ENCODE measurements at regions not wholly inside any gene's neighbourhood (a gene's known extent, or its start where the extent isn't known, plus 50 kb on each side); places are given as distances from the start of the nearest gene placed in this dataset.

DNA sequence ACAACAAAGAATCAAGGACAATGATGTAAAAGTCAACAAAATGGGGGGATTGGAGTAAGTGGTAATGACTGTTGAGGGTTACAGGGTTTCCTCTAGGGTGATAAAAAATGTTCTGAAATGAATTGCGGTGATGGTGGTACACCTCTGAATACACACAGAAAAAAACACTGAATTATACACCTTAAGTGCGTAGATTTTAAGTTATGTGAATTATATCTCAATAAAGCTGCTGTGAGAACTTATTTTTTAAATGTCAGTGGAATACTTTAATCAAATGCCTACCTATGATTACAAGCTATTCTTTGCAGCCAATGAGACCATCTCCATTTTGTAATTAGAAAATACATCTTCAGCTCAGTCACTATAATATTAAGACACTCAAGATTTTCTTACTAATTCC, 53.5 kb downstream of the ZNF608 start:
- DNase-seq = no peak

DNA sequence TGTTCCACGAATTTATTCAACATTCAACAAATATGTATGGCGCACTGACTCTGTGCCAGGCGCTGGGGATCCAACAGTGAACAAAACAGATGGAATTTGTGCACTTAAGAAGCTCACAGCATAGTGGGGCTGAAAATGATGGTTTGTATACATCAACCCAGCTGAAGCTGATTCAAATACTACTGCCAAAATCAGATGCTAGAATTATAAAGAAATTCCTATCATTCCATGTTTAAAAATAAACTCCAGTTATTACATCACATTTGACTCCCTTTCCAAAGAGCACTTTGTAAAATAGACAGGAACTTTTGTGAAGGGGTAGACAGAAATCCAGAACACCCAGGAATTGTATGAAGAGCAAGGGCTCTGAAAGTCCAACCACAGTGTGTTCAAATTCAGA, 54.1 kb downstream of the ZNF608 start:
- DNase-seq = no peak

DNA sequence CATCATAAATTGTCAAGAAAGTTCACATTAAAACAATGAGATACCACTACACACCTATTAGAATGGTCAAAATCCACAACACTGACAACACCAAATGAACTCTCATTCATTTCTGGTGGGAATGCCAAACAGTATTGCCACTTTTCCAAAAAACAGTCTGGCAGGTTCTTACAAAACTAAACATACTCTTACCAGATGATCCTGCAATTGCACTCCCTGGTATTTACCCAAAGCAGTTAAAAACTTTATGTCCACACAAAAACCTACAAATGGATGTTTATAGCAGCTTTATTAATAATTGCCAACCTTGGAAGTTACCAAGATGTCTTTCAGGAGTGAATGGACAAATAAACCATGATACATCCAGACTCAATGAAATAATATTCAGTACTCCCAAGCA, 56.8 kb downstream of the ZNF608 start:
- DNase-seq = no peak

DNA sequence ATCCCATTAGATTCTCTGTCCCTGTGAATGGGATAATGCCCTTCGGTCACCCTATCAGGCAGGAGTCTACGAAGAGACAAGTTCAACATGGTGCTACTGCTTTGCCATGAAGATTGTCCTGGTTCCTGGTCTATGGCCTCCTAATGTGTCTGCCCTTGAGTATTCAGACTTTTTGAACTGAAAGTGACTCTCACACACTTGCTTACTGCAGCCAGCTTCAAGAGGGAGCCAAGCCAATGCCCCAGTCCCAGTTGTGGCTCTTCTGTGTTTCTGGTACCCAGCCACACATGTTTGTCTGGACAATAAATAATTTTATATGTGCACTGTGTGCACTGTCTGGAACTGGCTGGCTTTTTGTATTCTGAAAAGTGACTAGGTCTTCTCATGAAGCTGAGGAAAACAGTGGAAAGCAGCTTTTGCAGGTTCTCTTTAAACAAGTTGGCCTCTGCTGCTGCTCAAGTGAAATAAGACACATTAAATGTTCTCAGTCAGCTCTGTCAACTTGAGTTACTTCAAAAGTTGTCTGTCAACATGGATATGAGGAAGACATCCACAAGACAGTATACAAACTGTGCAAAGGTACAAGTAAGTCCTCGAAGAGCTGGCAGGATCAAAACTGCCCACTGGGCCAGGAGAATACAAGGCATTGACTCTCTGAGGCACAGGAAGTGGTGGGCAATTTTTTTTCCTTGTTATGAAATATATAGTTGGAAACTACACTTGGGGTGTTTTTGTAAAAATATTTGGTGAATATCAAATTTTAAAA, 60.0 kb downstream of the ZNF608 start:
- no peak for DNase-seq

DNA sequence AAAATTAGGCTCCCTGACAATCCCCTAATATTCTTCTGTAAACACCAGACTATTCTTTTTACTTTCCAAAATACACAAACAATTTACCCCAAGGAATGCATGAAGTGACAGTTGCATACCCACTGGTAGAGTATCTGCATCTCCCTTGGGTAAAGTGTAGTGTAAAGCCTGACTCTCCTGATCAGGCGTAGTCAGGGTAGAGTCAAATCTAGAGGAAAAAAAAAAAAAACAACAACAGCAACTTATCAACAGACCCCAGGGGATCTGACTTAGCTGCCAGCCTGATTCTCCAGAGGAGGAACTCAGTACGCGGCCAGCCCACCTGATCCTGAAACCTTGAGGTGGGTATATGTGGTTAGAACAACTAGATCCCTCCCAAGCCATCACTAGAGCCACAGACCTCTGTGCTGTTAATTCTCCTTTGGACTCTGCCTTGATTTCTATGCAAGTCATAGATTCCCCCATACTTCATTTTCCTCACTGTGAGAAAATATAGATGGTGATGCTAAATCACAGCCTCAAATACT, 61.0 kb downstream of the ZNF608 start:
- DNase-seq = no peak

DNA sequence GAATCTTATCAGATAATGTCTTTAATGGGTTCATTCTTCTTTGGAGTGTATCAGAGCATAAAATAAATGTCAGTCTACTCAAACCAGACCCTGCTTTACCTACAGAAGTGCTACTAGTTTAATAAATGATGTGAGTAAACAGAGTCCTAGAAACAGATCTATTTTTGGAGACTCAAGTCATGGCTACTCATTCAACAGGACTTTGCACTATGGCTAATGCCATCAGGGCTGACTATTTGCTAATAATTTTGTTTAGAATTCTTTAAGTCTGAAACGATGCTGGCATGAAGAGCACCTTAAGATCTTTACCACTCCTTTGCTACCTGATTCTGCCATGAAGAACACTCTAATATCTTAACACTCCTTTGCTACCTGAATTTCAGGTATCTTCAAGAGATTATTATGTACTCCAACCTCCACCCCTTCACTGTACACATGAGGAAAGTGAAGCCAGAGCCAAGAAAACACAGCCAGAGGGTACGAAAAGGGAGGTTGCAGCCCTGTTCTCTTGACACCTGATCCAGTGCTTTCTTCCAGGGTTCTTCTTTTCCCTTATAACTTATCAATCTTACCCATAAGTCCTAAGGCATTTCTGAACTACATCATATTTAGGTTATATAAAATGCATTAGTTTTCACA, 62.4 kb downstream of the ZNF608 start:
- no peak for DNase-seq

DNA sequence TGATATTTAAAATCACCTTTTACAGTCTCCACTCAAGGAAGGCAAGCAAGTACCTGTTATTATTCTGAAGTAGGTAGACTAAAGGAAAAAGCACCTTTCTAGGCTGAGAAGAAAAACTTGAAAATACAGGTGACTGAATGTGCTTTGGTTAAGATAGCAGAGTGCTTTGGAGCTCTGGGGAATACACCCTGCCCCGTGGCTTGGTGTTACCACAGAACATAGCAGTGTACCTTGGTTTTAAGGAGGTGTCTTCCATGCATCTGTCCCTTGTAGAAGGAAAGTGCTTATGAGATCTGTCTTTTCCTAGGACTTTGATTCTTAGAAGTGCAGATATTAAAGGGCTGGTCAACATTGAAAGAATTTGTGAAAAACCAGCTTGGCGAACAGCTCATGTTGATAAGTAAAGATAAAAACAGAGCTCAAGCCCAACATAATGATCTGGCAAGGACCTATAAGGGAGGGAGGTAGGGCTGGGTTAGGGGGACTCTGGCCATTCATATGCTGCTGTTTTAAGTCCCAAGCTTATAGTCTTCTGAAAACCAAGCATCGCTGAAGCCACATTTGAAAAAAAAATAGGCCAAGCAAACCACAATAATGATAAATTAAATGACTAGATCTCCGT, 66.8 kb downstream of the ZNF608 start:
- DNase-seq = no peak

DNA sequence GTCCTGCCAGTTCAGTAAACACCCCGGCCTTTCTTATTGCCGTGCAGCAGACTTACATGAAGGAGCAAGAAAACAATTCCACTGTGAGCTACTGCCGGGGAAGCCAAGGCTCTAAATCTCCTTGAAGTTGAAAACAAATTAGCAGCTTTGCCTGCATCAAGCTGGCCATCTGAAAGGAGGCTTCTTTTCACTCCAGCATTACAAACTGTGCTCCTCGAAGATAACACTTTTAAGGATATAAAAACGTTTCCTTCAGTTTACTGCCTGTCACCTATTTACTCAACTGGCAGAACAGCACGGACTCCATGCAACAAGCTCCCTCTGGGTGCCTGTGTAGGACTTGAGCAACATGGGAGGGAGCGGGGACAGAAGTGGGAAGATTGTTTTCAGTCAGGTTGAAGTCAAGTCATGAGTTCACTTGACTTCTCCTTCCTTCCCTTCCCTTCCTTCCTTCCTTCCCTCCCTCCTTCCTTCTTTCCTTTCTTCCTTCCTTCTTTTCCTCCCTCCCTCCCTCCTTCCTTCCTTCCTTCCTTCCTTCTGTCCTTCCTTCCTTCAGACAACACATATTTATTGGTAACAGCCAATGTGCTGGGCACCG, 67.4 kb downstream of the ZNF608 start:
- no peak for DNase-seq

DNA sequence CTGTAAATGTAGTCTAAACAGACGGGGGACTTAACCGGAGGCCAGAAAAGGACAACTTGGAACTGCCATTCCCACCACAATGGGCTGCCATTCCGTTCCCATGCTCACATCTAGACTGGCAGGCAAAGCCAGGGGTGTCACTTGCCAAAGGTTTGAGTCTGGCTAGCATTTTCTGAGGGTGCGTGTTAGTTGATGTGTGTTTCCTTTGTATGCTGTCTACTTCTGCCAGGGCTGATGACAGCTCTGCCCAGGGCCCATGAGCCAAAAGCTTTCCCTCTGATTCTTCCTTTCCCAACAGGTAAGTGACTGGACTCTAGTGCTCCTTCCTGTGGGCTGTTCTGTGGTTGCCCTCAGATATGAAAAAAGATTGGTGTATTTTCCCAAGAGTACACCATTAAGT, 68.0 kb downstream of the ZNF608 start:
- DNase-seq = no peak

DNA sequence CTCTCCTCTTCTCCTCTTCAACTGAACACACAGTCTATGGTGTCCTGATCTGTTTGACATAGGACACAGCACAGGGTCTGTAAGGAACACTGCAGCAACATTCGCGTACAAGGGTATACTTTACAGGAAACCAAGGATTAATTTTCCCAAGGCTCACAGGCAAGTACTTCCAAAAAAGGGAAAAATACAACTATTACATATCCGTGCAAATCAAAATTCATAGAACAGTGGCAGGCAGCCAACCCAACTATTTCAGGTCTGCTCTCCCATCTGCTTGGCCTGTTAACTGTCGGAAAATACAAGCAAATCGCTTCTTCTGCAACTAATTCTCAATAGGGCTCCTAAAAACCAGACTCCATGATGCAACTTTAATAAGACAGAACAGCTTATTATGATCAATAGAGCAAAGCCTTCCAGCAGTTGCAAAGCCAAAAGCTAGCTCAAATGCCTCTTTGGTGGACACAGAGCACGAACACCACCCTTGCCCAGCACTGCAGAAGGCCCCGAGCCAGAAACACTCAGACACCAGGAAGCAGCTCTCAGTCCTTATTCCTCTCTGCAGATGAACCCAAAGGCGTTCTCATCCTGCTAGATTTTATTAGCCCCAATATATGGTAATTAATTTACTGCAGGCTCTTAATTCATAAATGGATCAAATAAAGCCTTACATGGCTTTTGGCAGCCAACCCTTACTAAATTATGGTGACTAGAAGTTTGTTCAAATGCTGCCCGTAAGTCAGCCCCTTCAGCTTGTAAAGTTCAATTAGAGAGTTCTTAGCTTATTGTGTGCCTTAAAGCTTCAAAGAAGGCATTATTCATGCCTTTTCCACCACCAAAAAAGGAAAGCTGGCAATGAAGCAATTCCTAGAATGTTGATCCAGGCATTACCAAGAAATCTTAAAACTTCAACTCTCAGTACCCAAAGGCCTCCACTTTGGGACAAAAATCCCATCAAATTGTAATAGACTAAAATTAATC, 68.8 kb downstream of the ZNF608 start:
- DNase-seq = no peak

DNA sequence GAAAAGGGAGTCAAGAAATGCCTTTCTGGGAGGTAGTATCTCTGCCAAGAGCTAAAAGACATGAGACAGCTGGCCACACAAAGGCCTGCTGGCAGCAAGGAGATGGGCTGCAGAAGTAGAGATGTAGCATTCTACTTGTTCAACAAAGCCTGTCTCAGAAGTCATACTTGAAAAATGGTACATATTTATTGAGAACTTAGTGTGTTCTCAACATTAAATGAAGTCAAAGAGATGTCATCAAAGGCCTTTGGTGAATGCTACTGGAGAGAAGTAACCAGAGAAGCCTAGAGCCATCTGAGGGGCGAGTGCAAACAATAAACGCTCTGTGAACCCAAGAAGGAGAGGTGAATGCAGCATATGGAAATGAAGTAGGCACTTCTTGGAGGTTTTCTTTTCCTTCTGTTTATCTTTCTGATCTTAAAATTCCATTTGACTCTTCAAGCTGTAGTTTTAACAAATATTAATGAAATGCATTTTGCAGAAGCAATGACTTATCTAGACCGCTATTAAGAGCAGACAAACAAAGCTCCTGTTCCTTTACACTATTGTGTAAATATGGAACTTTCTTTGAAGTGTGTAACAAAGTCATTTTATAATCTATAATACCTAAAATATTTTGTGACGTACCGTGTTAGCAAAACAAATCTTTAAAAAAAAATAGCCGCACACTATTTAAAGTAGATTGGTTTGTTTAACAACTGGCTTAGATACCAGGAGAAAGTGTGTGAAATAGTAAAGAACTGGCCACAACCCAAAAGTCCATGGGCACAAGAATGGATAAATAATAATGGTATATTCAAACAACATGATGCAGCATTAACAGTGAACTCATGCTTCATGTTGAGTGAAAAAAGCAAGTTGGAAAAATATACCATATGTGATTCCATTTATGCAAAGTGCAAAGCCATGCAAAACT, 70.2 kb downstream of the ZNF608 start:
- no peak for DNase-seq

DNA sequence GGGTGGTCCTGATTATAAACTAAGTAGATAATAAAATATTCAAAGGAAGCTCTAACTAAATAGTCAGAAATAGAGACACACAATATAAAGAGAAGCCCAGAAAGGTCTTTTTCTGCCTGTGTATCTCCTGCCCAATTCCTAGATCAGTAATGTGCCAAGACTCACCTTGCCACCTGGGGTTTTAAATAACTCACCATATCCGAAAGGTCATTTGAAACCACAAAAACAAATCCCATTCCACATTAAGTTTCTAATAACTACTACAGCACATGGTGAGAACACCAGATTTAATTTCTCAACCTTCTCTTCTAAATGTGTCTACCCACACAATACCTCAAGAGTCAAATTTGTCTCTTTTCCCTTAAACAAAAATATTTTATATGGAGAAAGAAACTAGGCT, 75.2 kb downstream of the ZNF608 start:
- no peak for DNase-seq

DNA sequence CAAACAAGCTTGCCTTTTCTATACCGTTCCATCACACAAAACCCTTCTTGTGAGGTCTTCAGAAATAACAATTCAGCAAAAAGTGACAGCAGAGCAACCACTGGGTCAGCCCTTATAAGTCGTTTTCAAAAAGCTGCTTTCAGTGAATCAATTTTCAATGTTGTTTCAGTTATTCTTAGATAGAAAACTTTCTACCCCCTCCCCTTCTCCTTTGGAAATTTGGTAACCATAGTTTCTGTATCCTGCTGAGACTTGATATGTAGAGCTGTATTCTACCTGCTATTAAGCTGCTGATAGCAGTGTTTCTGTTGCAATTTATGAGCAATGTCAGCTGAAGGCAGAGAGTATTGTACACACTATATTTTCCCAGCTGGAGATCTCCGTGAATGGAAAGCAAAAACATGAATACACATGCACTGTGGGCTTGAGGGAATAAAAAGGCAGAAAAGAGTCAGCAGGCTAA, 75.7 kb downstream of the ZNF608 start:
- no peak for DNase-seq

DNA sequence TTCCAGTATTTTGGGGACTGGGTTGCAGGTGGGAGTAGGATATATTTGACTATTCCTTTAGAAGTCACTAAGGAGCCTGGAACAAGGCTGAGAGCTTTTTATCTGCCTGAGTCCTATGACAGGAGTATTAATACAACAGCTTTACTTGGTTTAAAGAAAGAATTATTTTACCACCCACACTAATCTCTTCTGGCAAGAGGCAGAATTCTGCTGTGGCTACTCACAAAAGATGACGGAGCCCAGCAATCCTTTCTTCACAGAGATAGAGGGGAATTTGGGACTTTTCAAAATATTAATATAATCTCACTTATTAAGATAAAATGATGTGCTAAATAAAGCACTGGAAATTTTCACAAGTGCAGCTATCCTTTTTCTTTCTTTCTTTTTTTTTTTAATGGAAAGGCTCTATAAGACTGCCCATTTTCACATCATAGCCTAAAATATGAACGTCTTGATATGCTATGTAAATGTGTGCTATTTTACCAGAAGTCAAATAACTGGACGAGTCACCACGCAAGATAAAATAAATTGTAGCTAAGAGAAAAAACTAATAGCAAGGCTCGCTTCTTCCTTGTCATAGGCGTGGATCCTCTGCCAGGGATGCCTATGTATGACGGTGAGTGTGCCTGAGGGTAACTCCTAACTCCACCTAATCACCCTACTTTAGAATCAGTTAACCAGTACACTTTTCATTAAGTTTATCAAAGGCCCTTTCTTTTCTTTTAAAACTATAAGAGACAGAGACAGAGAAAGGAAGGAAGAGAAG, 76.3 kb downstream of the ZNF608 start:
- no peak for DNase-seq

DNA sequence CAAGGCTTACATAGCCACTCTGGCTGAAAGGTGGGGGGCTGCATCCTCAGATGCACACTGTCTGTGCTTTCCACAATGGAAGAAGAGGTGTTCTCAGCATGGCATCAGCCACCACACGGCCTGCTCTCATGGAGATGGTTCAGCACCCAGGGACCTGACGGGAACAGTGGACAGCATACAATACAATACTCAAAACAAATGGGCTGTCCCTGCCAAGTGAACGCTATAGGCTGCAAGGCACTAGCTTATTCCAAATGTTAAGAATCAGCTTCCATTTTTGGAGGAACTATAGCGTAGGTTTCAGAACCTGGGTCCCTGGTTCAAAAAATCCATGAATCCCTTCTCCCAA, 77.2 kb downstream of the ZNF608 start:
- no peak for DNase-seq

DNA sequence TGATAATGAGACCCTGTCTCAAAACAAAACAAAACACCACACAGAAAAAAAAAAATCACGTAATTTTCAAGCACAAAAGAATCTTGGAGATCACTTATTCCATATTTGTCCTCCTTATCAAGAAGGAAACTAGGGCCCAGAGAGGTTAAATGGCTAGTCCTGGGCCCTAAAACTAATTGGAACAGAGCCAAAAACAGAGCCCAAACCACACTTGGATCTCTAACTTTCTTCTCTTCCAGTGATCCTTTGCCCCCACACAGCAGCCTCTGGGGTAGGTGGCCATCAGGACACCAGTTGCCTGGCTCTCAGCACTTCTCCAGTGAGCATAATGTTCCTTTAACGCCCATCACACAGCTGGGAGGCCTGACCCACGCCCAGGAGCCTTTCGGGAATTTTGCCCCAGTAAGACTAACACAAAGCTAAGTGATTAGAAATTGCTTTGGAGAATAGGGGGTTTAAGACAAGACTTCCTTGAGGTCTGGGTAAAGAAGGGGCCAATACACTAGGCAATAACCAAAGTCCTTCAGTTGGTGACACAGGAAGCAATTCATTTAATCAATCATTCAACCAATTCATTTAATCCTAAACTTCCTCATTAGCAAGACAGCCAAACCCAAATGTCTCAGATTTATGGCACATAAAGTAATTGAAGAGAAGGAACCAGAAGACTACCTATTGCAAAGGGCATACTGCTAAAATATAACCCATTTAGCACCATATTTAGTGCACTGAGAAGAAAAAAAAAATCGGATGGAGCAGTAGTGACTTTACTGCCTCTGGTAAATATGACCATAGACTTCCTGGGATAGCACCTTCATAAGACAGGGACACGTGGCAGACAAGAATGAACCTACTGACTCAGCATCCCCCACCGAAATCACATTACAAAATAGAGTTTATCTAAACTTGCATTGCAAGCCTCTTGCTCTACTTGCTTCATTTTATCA, 77.8 kb downstream of the ZNF608 start:
- DNase-seq = no peak

DNA sequence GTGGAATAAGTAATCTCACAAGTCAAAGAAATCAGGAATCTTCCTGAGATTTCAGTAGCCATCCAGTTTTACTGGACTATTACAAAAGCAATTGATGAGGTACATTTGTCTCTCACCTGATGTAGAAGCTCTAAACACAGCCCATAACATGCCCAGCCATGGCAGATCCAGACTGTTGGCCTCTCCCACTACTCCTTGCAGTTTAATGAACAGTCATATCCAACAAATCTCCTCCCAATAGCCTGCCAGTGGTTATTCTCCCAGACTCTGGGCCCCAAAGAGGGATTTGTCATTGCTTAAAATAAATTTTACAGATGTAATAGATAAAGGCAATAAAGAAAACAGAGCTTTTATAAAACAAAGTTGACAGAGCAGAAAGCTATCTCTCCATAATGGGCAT, 80.8 kb downstream of the ZNF608 start:
- DNase-seq = no peak

DNA sequence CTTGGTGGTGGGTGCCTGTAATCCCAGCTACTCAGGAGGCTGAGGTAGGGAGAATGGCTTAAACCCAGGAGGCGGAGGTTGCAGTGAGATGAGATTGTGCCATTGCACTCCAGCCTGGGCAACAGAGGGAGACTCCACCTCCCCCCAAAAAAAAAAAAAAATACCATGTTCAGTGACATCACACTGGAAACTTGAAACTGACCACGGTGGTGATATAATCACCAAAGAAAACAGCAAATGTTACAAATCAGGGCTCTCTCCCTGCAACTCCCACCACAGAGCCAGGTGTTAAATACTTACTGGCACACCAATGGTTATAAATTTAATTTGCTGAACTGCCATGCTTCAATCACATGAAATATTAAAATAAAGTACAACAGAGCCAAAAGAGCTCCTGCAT, 81.4 kb downstream of the ZNF608 start:
- DNase-seq = no peak

DNA sequence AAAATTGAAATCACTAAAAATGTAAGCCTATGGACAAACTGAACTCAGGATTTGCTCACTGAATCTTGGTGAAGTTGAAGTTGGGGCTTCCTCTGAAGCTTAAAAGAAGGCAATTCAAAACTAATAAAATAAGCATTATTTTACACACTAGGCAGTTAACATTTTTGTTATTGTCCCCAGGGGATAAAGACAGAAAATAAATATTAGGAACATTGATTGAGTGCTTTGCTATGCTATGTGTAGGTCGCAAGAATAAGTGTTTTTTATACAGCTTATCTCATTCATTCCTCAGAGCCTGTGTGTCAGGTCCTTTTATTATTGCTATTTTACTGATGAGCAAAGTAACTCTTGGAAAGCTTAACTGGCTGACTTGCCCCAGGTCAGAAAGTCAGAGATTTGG, 82.2 kb downstream of the ZNF608 start:
- DNase-seq = no peak
